KMS-11 (cell line): ENCODE measurements at regions not wholly inside any gene's neighbourhood (a gene's known extent, or its start where the extent isn't known, plus 50 kb on each side); places are given as distances from the start of the nearest gene placed in this dataset.

Source experiments
- H2AFZ ChIP-seq: fragments of 200-600 bp; sonication (generic); 2 replicates; pipeline ENCODE4 v1.6.1; 2016; ENCODE audit warnings: antibody characterized with exemption, mixed run types, low read depth
- H3K27ac ChIP-seq: fragments of 200-600 bp; sonication (generic); 2 replicates; pipeline ENCODE4 v1.6.1; 2016; ENCODE audit warnings: mild to moderate bottlenecking, mixed run types
- H3K27me3 ChIP-seq: fragments of 200-600 bp; sonication (generic); 2 replicates; pipeline ENCODE4 v1.6.1; 2017; ENCODE audit warnings: mild to moderate bottlenecking, low read depth, mixed run types, moderate library complexity; ENCODE audit not compliant: insufficient read depth
- H3K36me3 ChIP-seq: fragments of 200-600 bp; sonication (generic); 2 replicates; pipeline ENCODE4 v1.6.1; 2017; ENCODE audit warnings: mild to moderate bottlenecking, mixed run types; ENCODE audit not compliant: insufficient read depth
- H3K4me1 ChIP-seq: fragments of 200-600 bp; sonication (generic); 2 replicates; pipeline ENCODE4 v1.6.1; 2016; ENCODE audit warnings: mild to moderate bottlenecking, low read depth, mixed run types; ENCODE audit not compliant: poor library complexity, severe bottlenecking
- H3K4me2 ChIP-seq: fragments of 200-600 bp; sonication (generic); 2 replicates; pipeline ENCODE4 v1.7.0; 2016; ENCODE audit warnings: mild to moderate bottlenecking, mixed run types
- H3K4me3 ChIP-seq: fragments of 200-600 bp; sonication (generic); IDR thresholded peaks from 2 replicates; pipeline ENCODE4 v1.6.1; 2017; ENCODE audit warnings: low read depth, low read length, mixed read lengths; ENCODE audit not compliant: insufficient read depth
- H3K79me2 ChIP-seq: fragments of 200-600 bp; sonication (generic); 2 replicates; pipeline ENCODE4 v1.6.1; 2016; ENCODE audit warnings: low read depth, mixed run types; ENCODE audit not compliant: insufficient read depth
- H3K9ac ChIP-seq: fragments of 200-600 bp; sonication (generic); 2 replicates; pipeline ENCODE4 v1.6.1; 2016; ENCODE audit warnings: mild to moderate bottlenecking, mixed run types
- H4K20me1 ChIP-seq: fragments of 200-600 bp; sonication (generic); 2 replicates; pipeline ENCODE4 v1.6.1; 2016; ENCODE audit warnings: mild to moderate bottlenecking, mixed run types; ENCODE audit not compliant: insufficient read depth
- CTCF ChIP-seq: fragments of 200-600 bp; sonication (generic); conservative IDR thresholded peaks from 2 replicates; pipeline ENCODE4 v1.6.1; 2017; ENCODE audit warnings: low read depth, mild to moderate bottlenecking, antibody characterized with exemption, low read length, moderate library complexity, mixed read lengths

GRCh38 chr20:50320901-50321796, 130.5 kb downstream of the CEBPB start:
- no peak overlapping the region for H3K4me3 ChIP-seq
- H2AFZ ChIP-seq = no peak overlapping the region
- H3K4me1 ChIP-seq = no peaks in the 10 kb centered on the region
- no peaks in the 10 kb centered on the region for H3K79me2 ChIP-seq
- peaks cover 81% of the 10 kb centered on the region for H3K27me3 ChIP-seq
- no peaks in the 10 kb centered on the region for H3K36me3 ChIP-seq
- no peak for TF ChIP-seq CTCF
- H3K9ac ChIP-seq = no peak overlapping the region
- H4K20me1 ChIP-seq = no peaks in the 10 kb centered on the region
- H3K27ac ChIP-seq = no peak overlapping the region
- no peak overlapping the region for H3K4me2 ChIP-seq

GRCh38 chr20:50321797-50322480, 131.3 kb downstream of the CEBPB start:
- Histone ChIP-seq H4K20me1 (no peaks in the 10 kb centered on the region), H3K79me2 (no peaks in the 10 kb centered on the region), H3K4me1 (no peaks in the 10 kb centered on the region), H3K27ac (no peak overlapping the region), H3K36me3 (no peaks in the 10 kb centered on the region), H3K27me3 (peaks cover 79% of the 10 kb centered on the region), H3K4me2 (no peak overlapping the region), H3K9ac (no peak overlapping the region), H2AFZ (no peak overlapping the region), H3K4me3 (no peak overlapping the region)
- no peak for TF ChIP-seq CTCF

GRCh38 chr20:50322703-50323131, 132.1 kb downstream of the CEBPB start:
- H3K27me3 ChIP-seq = peaks cover 72% of the 10 kb centered on the region
- no peaks in the 10 kb centered on the region for H3K4me1 ChIP-seq
- no peak overlapping the region for H3K4me2 ChIP-seq
- H3K27ac ChIP-seq = no peak overlapping the region
- H3K4me3 ChIP-seq = no peak overlapping the region
- H3K79me2 ChIP-seq = no peaks in the 10 kb centered on the region
- H3K9ac ChIP-seq = no peak overlapping the region
- no peaks in the 10 kb centered on the region for H3K36me3 ChIP-seq
- no peak overlapping the region for H2AFZ ChIP-seq
- no peak for TF ChIP-seq CTCF
- H4K20me1 ChIP-seq = no peaks in the 10 kb centered on the region

- Histone ChIP-seq H3K27ac (no peak overlapping the region), H3K4me3 (no peak overlapping the region), H3K27me3 (peaks cover 68% of the 10 kb centered on the region), H3K4me2 (no peak overlapping the region), H2AFZ (no peak overlapping the region), H4K20me1 (no peaks in the 10 kb centered on the region), H3K9ac (no peak overlapping the region), H3K79me2 (no peaks in the 10 kb centered on the region), H3K36me3 (no peaks in the 10 kb centered on the region), H3K4me1 (no peaks in the 10 kb centered on the region)
- no peak for TF ChIP-seq CTCF
These were observed 132.6 kb downstream of the CEBPB start for GRCh38 chr20:50323209-50323608.
